Spinal cord (tissue), 9 donors: ENCODE measurements at regions not wholly inside any gene's neighbourhood (a gene's known extent, or its start where the extent isn't known, plus 50 kb on each side); places are given as distances from the start of the nearest gene placed in this dataset.
"Not testable (repeated sequence)": the region's sequence is repeated elsewhere in the genome, so short reads cannot be mapped to it uniquely, and the experiment has no call there.

Experiments used
- DNase-seq, 6 donors: peaks; one replicate each; pipeline versions ENCODE4 v3.0.0 to v3.0.0-alpha.2; 2013 to 2015; ENCODE audit warnings: low spot score in 6 of 6, low read depth in 4 of 6
- H3K27ac ChIP-seq: one replicate; pipeline ENCODE4 v1.5.1; 2013; ENCODE audit warnings: low read depth, low read length, control low read depth
- H3K27me3 ChIP-seq: one replicate; pipeline ENCODE4 v1.6.1; 2013; ENCODE audit warnings: low read length; ENCODE audit not compliant: control insufficient read depth, insufficient read depth
- H3K36me3 ChIP-seq: one replicate; pipeline ENCODE4 v1.6.1; 2013; ENCODE audit warnings: low read length; ENCODE audit not compliant: control insufficient read depth, insufficient read depth
- H3K4me1 ChIP-seq: one replicate; pipeline ENCODE4 v1.6.1; 2013; ENCODE audit warnings: low read length; ENCODE audit not compliant: control insufficient read depth, insufficient read depth
- H3K4me3 ChIP-seq: one replicate; pipeline ENCODE4 v1.5.1; 2013; ENCODE audit warnings: low read depth, low read length, control low read depth
- H3K9me3 ChIP-seq: one replicate; pipeline ENCODE4 v1.6.1; 2013; ENCODE audit warnings: low read length; ENCODE audit not compliant: control insufficient read depth, insufficient read depth
- WGBS: methylation state at CpG from one replicate; pipeline ENCODE4 v1.1.5; 2013; ENCODE audit warnings: missing lambda C conversion rate; ENCODE audit not compliant: insufficient coverage; 5-methylcytosine and 5-hydroxymethylcytosine counted together
- donor health status: healthy.

DNA sequence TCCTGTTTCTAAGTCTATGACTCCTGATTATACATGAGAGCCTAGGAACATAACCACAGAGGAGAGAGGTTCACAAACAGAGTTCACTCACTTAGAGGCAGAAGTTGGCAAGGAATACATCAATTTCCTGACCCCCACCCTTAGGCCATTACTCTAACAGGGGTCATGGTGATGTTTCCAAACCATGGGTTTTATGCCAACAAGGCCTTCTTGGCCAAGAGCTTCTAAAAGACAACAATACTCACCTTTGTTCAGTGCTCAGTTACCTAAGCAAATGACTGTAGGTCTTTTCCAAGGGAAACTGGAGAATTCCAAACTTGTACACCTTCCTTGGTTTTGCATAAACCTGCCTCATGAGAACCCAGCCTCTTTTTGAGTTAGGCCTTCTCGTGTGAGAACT lies 52.6 kb downstream of the ERICH4 start:
- Histone ChIP-seq H3K4me1 (no peaks in the 10 kb centered on the region), H3K27ac (no peak overlapping the region), H3K9me3 (no peaks in the 10 kb centered on the region), H3K27me3 (no peaks in the 10 kb centered on the region), H3K36me3 (no peaks in the 10 kb centered on the region), H3K4me3 (no peak overlapping the region)
- 40% methylated on average over 1 of the region's 1 CpG for WGBS
- DNase-seq, result no peak

DNA sequence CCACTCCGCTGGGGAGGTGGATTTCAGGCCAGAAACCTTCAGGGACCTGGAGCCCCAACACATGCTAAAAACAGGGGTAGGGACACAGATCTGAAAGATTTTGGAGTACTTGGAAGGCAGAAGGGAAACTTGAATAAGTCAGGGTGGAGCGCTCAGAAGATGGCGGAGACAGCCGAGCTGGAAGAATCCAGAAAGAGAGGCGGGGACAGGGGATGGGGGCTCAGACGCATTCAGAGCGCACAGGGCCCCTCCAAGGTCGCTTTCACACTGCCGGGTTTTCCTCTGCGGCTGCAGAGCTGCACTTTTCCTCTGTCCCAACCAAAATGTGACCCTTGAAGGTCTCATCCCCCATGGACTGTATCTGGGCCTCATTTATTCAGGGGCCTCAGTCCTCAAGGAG lies 56.9 kb downstream of the ERICH4 start:
- no peaks in the 10 kb centered on the region for H3K27me3 ChIP-seq
- peak overlapping the region; percentile 18 for H3K4me3 ChIP-seq
- no peaks in the 10 kb centered on the region for H3K36me3 ChIP-seq
- DNase-seq, result no peak
- WGBS, result 94% methylated on average over 9 of the region's 10 CpGs
- H3K9me3 ChIP-seq, result no peaks in the 10 kb centered on the region
- no peaks in the 10 kb centered on the region for H3K4me1 ChIP-seq
- peak overlapping the region; percentile 61 for H3K27ac ChIP-seq

GRCh38 chr19:41500443-41500842 lies 57.5 kb downstream of the ERICH4 start:
- DNase-seq, result no peak
- Histone ChIP-seq H3K36me3 (no peaks in the 10 kb centered on the region), H3K4me3 (peak overlapping the region; percentile 18), H3K27ac (peak overlapping the region; percentile 61), H3K27me3 (no peaks in the 10 kb centered on the region), H3K4me1 (no peaks in the 10 kb centered on the region), H3K9me3 (no peaks in the 10 kb centered on the region)
- 97% methylated on average over 5 of the region's 9 CpGs for WGBS

- Histone ChIP-seq H3K9me3 (no peaks in the 10 kb centered on the region), H3K27me3 (no peaks in the 10 kb centered on the region), H3K4me1 (no peaks in the 10 kb centered on the region), H3K27ac (no peak overlapping the region), H3K36me3 (no peaks in the 10 kb centered on the region), H3K4me3 (no peak overlapping the region)
- WGBS, result no CpG with 5 or more reads among the region's 4 CpGs
- peak in 1 of 6 donors; percentile 2 for DNase-seq
These were observed 58.9 kb downstream of the ERICH4 start for GRCh38 chr19:41501854-41502253.

DNA sequence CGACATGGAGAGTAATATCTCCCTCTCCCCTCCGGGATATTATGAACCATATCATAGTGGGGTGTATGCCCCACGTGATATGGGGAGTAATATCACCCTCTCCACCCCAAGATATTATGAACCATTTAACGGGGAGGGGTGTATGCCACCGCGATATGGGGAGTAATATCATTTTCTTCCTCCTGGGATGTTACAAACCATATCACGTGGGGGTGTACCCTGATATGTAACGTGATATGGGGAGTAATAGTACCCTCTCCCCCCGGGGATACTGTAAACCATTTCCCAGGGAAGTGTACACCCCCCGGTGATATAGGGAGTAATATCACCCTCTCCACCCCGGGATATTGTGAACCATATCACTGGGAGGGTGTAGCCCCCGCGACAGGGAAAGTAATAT lies 62.1 kb downstream of the ERICH4 start:
- H3K36me3 ChIP-seq, result no peaks in the 10 kb centered on the region
- no peaks in the 10 kb centered on the region for H3K27me3 ChIP-seq
- H3K27ac ChIP-seq, result no peak overlapping the region
- no peak overlapping the region for H3K4me3 ChIP-seq
- no peaks in the 10 kb centered on the region for H3K4me1 ChIP-seq
- WGBS, result no CpG with 5 or more reads among the region's 13 CpGs
- DNase-seq, result no peak
- H3K9me3 ChIP-seq, result no peaks in the 10 kb centered on the region

GRCh38 chr19:41510484-41510883 lies 65.5 kb upstream of the CEACAM21 start:
- Histone ChIP-seq H3K27ac (no peak overlapping the region), H3K4me3 (no peak overlapping the region), H3K4me1 (no peaks in the 10 kb centered on the region), H3K27me3 (peaks cover 16% of the 10 kb centered on the region), H3K9me3 (no peaks in the 10 kb centered on the region), H3K36me3 (no peaks in the 10 kb centered on the region)
- no CpG with 5 or more reads among the region's 12 CpGs for WGBS
- DNase-seq, result no peak

DNA sequence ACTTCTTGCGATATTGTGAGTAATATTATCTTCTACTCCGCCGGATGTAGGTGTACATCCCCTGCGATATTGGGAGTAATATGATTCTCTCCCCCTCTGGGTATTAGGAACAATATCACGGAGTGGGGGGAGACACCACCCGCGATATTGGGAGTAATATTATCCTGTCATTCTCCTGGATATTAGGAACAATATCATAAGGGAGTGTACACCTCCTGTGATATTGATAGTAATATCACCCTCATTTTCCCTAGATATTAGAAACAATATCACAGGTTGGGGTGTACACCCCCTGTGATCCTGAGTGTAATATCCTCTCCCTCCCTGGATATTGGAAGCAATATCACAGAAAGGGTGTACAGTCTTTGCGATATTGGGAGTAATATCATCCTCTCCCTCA lies 64.3 kb upstream of the CEACAM21 start:
- DNase-seq, result no peak
- no peaks in the 10 kb centered on the region for H3K9me3 ChIP-seq
- H3K4me1 ChIP-seq, result no peaks in the 10 kb centered on the region
- H3K36me3 ChIP-seq, result no peaks in the 10 kb centered on the region
- H3K27me3 ChIP-seq, result peaks cover 18% of the 10 kb centered on the region
- no CpG with 5 or more reads among the region's 8 CpGs for WGBS
- no peak overlapping the region for H3K27ac ChIP-seq
- H3K4me3 ChIP-seq, result no peak overlapping the region

DNA sequence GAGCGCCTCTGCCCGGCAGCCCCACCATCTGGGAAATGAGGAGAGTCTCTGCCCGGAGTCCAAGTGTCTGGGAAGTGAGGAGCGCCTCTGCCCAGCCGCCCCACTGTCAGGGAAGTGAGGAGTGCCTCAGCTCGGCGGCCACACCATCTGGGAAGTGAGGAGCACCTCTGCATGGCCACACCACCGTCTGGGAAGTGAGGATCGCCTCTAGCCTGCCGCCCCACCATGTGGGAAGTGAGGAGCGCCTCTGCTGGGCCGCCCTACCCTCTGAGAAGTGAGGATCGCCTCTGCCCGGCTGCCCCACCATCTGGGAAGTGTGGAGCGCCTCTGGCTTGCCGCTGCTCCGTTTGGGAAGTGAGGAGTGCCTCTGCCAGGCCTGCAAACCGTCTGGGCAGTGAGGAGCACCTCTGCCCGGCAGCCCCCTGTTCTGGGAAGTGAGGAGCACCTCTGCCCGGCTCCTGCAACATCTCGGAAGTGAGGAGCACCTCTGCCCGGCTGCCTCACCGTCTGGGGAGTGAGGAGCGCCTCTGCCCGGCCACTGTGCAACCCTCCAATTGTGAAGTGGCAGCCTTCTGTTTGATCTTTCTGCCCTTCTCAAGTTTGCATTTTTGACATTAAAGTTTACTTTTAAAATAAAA lies 60.8 kb upstream of the CEACAM21 start:
- H3K27me3 ChIP-seq, result peaks cover 22% of the 10 kb centered on the region
- H3K4me1 ChIP-seq, result no peaks in the 10 kb centered on the region
- no peak for DNase-seq

DNA sequence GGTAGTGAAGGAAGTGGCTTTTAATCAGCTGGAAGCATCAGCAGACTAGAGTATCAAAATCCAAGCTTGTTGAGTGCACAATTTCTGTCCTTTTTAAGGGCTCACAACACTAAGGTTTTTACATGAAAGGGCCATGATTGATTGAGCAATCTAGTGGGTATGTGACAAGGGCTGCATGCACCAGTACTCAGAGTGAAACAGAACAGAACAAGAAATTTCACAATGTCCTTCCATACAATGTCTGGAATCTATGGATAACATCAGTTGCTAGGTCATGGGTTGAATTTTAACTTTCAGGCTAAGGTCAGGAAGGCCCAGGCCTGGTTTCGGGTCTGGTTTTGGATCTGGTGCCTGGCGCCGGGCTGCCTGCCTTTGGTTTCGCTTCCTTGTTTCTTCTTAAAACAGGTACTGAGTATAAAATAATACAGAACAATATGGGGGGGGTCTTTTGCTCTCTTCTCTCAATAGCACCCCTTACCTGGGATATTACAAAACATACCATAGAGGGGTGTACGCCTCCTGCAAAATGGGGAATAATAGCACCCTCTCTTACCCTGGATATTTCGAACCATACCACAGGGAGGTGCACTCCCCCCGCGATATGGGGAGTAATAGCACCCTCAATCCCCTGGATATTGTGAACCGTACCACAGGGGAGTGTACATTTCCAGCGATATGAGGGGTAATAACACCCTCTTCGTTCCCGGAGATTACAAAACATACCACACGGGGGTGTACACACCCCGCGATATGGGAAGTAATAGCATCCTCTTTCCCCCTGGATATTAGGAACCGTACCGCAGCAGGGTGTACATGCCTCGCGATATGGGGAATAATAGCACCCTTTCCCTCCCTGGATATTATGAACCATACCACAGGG lies 59.4 kb upstream of the CEACAM21 start:
- H3K27ac ChIP-seq, H3K9me3 ChIP-seq, H3K36me3 ChIP-seq, H3K4me1 ChIP-seq, DNase-seq, H3K4me3 ChIP-seq: not testable (repeated sequence)
- 47% methylated on average over 6 of the region's 19 CpGs for whole genome bisulfite sequencing
- H3K27me3 ChIP-seq, result peaks cover 30% of the 10 kb centered on the region

More for the DNA sequence above, 60.8 kb upstream of the CEACAM21 start:
- 52% methylated on average over 25 of the region's 25 CpGs for WGBS
- no peak overlapping the region for H3K27ac ChIP-seq
- no peaks in the 10 kb centered on the region for H3K9me3 ChIP-seq
- no peaks in the 10 kb centered on the region for H3K36me3 ChIP-seq
- no peak overlapping the region for H3K4me3 ChIP-seq

- H3K27ac ChIP-seq, result no peak overlapping the region
- H3K27me3 ChIP-seq, result peaks cover 36% of the 10 kb centered on the region
These were observed 57.8 kb upstream of the CEACAM21 start for GRCh38 chr19:41518141-41518540.

More at GRCh38 chr19:41518141-41518540, 57.8 kb upstream of the CEACAM21 start:
- Histone ChIP-seq H3K9me3 (no peaks in the 10 kb centered on the region), H3K36me3 (no peaks in the 10 kb centered on the region), H3K4me1 (no peaks in the 10 kb centered on the region), H3K4me3 (no peak overlapping the region)
- WGBS, result no CpG with 5 or more reads among the region's 3 CpGs
- no peak for DNase-seq
